ENCODE measurements at regions not wholly inside any gene's neighbourhood (a gene's known extent, or its start where the extent isn't known, plus 50 kb on each side); places are given as distances from the start of the nearest gene placed in this dataset.

DNA sequence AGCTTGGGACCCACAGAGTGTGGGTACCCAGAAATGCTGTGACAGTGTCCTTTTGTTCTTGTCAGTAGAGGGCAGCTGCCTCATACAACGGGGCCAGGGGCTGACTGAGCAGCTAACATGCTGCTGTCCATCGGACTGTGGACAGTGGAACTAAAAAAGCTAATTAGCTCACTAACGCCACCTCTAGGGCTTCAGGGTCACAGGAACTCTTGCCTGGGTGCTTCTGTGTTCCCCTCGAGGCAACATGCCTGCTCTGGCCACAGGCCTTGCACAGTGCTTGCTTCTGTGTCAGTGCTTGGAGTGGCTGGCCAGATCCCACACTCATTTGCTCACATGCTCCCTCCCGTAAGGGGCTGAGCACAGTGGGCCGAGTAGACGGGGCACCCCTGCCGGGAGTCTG lies 377.0 kb downstream of the OLFM4 start:
- intact Hi-C loops (cut with DNase I), result no loop called here
- no peak for DNase-seq
- no peaks in the 10 kb centered on the region for H3K36me3 ChIP-seq
- no peaks in the 10 kb centered on the region for H3K4me1 ChIP-seq
- ATAC-seq, result no peak
- no peak overlapping the region for H3K4me3 ChIP-seq
- peaks cover 0 to 3% (median 0%) of the 10 kb centered on the region in 11 donors for H3K9me3 ChIP-seq
- no peak overlapping the region for H3K27ac ChIP-seq
- no peaks in the 10 kb centered on the region for H3K27me3 ChIP-seq
- 77 to 79% methylated on average over 8 of the region's 8 CpGs for WGBS, 2 donors
- no peak for TF ChIP-seq CTCF (IDR thresholded peaks at IDR 0.05)

DNA sequence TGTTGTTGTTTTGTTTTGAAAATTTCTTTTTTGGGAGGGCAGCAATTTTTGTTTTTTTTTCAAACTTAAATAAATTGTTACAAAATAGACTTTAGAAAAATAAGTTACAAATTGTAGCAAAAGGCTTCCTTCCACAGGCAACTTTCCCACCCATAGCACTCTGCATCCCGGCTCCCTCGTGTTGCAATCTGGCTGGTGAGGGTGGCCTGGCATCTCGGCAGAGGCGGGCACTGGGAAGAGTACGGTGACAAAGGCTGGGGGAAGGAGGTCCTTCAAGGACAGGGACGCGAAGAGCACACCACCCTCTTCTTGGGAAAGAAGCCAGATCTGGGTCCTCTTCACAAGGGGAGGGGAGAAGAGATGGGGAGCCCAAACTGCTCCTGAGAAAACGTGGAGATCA lies 379.7 kb downstream of the OLFM4 start:
- H3K4me1 ChIP-seq, result no peaks in the 10 kb centered on the region
- no peak overlapping the region for H3K4me3 ChIP-seq
- DNase-seq (no peak), ATAC-seq (no peak)
- no peaks in the 10 kb centered on the region for H3K36me3 ChIP-seq
- intact Hi-C loops (cut with DNase I), result no loop called here
- no peak overlapping the region for H3K27ac ChIP-seq
- no peak for TF ChIP-seq CTCF (IDR thresholded peaks at IDR 0.05)
- H3K9me3 ChIP-seq, result peaks cover 0 to 3% (median 0%) of the 10 kb centered on the region in 11 donors
- no peaks in the 10 kb centered on the region for H3K27me3 ChIP-seq
- WGBS, 2 donors, result 82 to 83% methylated on average over 8 of the region's 8 CpGs

DNA sequence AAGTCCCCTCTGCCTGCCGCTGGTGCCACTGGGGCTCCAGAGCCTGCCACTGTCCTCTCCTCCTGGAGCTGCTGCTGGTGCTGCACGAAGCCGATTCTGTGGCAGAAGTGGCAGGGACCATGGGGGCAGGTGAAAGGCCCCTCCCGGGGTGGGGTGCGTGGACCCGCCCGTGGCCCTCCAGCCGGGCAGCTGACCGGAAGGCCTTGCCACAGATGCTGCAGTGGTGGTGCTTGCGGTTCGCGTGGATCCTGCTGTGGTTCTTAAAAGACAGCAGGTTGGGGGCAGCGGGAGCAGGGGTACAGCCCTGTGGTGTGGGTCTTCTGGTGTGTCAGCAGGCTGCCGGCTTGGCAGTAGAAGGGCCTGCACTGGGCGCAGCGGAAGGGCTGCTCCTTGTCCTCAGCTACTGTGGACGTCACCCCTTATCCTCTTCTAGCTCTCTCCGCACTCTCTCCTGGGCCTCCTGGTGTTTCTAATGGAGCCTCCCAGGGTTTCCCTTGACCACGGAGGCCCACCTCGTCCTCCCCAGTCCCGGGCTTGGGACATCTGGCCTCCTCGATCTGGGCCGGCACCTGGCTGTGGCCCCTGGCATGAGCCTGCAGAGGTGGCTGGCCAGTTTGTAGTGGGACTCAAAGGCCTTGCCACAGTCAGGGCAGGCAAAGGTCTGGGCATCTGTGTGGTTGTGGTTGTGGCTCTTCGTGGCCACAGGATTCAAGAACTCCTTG lies 380.4 kb downstream of the OLFM4 start:
- intact Hi-C loops (cut with DNase I), result no loop called here
- WGBS, 2 donors, result 93 to 94% methylated on average over 24 of the region's 24 CpGs
- Histone ChIP-seq H3K4me1 (no peaks in the 10 kb centered on the region), H3K27ac (no peak overlapping the region), H3K36me3 (no peaks in the 10 kb centered on the region), H3K4me3 (no peak overlapping the region), H3K27me3 (no peaks in the 10 kb centered on the region), H3K9me3 (peaks cover 0 to 3% (median 0%) of the 10 kb centered on the region in 11 donors)
- ATAC-seq (no peak), DNase-seq (no peak)
- TF ChIP-seq CTCF (IDR thresholded peaks at IDR 0.05), result no peak

- Histone ChIP-seq H3K36me3 (no peaks in the 10 kb centered on the region), H3K4me3 (no peak overlapping the region), H3K27me3 (no peaks in the 10 kb centered on the region), H3K9me3 (no peaks in the 10 kb centered on the region), H3K4me1 (no peaks in the 10 kb centered on the region), H3K27ac (no peak overlapping the region)
- 44 to 53% methylated on average over 1 of the region's 1 CpG for WGBS, 2 donors
- DNase-seq (no peak), ATAC-seq (no peak)
- intact Hi-C loops (cut with DNase I), result no loop called here
- no peak for TF ChIP-seq CTCF (IDR thresholded peaks at IDR 0.05)
These were observed 382.9 kb downstream of the OLFM4 start for GRCh38 chr13:53411463-53411862.
